HT1080 (cell line): ENCODE measurements at regions not wholly inside any gene's neighbourhood (a gene's known extent, or its start where the extent isn't known, plus 50 kb on each side); places are given as distances from the start of the nearest gene placed in this dataset.
"Not testable (repeated sequence)": the region's sequence is repeated elsewhere in the genome, so short reads cannot be mapped to it uniquely, and the experiment has no call there.

Experiments
- DNase-seq: peaks from one replicate; pipeline ENCODE4 v3.0.0-alpha.2; 2015; ENCODE audit warnings: low read depth

DNA sequence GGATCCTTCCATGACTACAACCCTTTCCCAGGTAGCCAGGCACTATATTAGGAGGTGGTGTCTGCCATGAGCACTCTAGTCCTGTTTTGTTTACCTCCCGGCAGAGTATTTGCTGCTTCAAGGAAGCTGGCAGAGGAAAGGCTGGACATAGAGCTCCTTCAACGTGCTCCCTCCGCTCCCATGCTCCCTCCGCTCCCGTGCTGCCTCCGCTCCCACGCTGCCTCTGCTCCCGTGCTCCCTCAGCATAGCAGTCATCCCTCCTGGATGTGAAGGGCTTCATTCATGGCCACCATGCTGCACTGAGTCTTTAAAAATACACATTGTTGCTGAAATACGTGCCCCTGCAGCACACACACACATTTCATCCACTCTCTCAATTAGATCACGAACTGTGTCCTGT is 181.9 kb upstream of the MYT1L start:
- no peak for DNase-seq

GRCh38 chr2:2507417-2507997 is 176.4 kb upstream of the MYT1L start:
- no peak for DNase-seq

DNA sequence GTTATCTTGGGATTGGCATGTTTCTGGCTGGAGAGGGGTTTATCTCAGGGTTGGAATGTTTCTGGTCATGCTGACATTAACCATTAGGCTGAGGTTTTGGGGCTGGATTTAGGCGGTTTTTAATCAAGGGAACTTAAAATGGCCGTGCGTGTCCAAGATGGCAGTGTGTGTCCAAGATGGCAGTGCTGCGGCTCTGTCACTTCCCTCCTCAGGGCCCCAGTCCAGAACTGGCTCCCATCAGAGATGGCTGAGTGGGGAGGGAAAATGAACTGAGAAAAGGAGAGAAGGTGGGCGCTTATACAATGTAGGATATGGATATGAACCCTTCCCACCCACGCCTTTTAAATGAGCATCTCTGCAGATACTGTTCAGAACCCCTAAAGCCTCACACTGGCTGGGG is 175.5 kb upstream of the MYT1L start:
- DNase-seq: no peak

DNA sequence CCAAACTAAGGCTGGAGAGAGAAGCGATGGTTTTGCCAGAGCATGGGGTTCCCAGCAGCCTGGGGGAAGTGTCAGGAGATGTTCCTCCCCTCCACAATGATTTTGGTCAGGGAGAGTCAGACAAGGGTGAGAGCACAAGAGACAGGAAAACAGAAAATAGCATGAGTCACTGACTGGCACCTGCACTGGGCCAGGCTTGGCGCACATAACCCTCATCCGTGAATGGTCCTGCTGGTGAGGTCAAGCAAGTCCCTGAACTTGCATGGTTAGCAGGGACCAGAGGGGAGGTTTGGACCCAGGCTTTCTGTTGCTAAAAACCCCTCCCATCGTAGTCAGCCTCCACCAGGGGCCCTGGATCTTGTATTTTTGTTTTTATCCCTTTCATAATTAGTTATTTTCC is 174.5 kb upstream of the MYT1L start:
- no peak for DNase-seq

GRCh38 chr2:2503864-2504418 is 172.9 kb upstream of the MYT1L start:
- DNase-seq: no peak

GRCh38 chr2:2502201-2502549 is 171.1 kb upstream of the MYT1L start:
- no peak for DNase-seq

DNA sequence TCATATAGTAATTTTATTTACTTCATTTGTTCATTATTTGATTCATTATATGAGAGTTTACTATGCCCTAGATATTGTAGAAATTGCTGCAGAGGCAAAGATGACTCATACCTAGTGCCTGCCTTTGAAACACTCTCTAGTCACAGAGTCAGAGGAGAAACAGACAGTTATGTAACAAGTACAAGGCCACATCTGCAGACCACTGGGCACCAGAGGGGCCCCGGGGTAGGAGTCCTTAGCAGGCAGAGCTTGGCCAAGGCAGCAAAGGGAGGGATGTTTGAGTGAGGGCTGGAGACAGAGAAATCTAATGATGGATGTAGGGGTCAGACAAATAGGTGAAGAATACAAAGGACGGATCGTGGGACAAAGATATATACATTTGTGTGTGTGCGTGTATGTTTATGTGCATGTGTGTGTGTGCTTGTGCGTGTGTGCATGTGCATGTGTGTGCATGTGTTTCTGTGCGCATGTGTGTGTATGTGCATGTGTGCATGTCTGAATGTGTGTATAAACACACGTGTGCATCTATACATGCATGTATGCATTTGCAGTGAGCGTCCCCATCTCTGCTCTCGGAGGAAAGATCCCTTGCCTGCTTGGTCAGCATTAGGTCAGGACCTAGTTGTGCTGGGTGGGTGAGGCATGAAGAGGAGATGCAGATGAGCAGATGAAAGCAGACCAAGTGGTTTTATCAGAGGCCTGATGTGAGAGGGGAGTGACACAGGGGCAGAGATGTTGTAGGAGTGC is 170.6 kb upstream of the MYT1L start:
- DNase-seq: no peak

GRCh38 chr2:2495606-2496005 is 164.5 kb upstream of the MYT1L start:
- DNase-seq: no peak

GRCh38 chr2:2493496-2493895 is 162.4 kb upstream of the MYT1L start:
- no peak for DNase-seq

DNA sequence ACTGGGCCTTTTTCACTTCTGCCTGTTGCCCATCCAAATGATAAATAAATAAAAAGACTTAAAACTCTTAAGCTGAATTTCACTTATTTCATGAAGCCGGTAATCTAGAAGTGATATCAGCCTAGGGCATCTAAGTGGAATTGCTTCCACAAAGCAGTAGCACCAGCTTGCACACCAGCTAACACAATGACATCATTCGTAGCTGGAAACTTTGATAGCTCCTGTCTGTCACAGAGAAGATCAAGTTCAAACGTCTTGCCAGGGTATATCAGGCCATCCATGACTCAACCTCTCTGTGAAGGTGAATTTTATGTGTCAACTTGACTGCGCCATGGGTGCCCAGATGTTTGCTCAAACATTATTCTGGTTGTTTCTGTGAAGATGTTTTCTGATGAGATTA is 161.7 kb upstream of the MYT1L start:
- DNase-seq: no peak

DNA sequence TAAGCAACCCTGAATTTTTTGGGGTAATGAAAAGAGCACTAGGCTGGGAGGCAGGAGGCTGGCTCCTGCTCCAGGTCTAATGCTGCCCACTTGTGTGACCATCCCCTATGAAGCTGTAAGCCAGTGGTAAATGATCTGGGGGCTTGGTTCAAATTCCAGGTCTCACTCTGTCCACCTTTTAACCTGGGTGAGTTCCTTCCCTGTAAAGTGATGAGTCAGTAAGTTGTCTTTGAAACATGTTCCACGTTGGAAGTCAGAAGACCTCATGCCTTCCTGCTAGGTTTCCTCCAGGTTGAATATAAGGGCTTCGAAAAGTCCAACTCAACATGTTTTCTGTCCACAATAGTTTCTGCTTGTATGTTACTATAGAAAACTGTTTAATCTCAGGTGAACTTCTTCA is 160.9 kb upstream of the MYT1L start:
- no peak for DNase-seq

DNA sequence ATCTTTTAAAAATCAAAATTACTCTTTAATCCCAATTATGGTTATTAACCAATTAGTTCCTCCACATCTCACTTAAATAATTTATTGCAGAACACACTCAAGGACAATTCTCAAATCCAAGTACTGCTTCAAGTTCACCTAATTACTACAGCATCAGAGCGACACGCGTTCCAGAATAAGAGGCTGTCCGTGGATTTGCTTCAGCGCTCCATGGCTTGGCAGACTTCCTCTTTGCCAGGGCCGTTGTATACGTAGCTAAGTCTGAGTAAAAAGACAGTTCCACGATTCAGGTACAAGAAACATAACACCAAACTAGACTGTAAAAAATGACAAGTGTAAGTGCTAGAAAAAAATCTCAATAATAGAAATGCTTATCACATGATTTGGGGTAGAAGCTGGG is 153.2 kb upstream of the MYT1L start:
- no peak for DNase-seq

DNA sequence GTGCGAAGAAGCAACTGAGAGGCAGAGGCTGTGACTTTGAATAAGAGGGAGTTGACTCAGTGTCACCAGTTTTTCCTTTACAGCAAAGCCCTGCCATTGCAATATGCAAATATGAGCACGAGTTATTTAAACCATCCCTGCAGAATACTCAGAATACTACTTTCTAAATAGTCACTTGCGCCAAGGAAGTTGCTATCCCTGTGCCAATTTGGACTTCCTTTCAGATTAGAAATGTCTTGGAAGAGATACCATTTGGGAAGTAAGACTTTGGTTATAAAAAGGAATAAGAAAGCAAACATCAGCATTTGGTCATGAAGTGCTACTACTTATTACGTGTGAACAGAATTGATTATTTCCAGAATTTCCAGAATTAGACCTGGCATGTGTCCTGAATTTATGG is 151.8 kb upstream of the MYT1L start:
- no peak for DNase-seq

- DNase-seq: no peak
Measured at GRCh38 chr2:2472881-2473280, 141.8 kb upstream of the MYT1L start.

GRCh38 chr2:2472044-2472443 is 141.0 kb upstream of the MYT1L start:
- DNase-seq: no peak

- no peak for DNase-seq
Measured at GRCh38 chr2:2466534-2466933, 135.5 kb upstream of the MYT1L start.

- no peak for DNase-seq
Measured at GRCh38 chr2:2464643-2465042, 133.6 kb upstream of the MYT1L start.

GRCh38 chr2:2464094-2464493 is 133.0 kb upstream of the MYT1L start:
- DNase-seq: no peak

GRCh38 chr2:2456721-2457120 is 125.6 kb upstream of the MYT1L start:
- no peak for DNase-seq

DNA sequence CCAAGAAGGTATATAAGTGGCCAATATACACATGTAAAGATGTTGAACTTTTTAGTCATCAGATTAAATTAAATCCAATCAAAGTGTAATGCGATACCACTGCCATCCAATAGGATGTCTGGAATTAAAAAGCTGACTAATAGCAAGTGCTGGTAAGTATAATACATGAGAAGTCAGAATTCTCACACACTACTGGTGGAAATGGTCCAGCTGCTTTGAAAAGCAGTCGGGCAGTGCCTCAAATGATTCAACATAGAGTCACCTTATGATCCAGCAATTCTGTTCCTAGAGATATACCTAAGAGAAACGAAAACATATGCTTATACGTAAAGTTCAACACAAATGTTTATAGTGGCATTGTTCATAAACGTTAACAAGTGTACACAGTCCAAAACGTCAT is 124.1 kb upstream of the MYT1L start:
- DNase-seq: no peak

DNA sequence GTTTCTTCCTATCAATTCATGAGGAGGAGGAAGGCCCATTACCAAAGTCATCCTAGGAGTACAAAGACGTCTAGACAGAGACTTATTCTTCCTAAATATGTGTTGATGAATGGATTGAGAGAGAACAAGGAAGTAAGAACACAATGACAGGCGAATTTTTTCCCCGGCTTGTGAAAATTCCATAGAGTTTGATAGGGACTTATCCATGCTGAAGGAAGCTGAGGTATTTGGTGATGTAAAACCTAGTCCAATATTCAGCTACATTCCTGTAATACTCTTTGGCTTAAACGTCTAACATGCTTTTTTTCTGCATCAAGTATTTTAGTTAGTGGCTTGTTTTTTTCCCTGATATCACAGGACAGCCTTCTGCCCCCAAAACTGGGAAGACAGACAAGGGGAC is 121.9 kb upstream of the MYT1L start:
- DNase-seq: no peak

DNA sequence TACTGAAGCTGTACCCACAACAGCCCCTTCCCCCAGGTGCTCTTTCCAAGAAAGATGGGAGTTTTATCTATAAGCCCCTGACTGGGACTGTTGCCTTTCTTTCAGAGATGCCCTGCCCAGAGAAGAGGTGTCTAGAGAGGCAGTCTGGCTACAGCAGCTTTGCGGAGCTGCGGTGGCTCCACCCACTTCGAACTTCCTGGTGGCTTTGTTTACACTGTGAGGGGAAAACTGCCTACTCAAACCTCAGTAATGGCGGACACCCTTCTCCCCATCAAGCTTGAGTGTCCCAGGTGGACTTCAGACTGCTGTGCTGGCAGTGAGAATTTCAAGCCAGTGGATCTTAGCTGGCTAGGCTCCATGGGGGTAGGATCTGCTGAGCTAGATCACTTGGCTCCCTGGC is 120.2 kb upstream of the MYT1L start:
- DNase-seq: not testable (repeated sequence)

DNA sequence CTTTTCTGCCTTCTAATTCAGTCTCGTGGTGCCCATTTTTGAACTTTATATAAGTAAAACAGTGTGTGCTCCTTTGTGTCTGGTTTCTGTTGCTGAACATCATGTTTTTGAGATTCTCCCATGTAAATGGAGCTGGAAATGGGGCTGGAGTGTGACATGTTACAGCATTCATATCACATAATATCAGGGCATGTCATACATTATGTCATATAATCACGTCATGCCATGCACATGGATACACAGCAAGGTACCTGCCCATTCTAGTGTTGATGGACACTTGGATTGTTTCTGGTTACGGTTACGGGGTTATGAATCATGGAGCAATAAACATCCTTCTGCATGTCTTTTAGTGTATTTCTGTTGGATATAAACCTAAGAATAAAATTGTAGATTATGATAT is 117.1 kb upstream of the MYT1L start:
- DNase-seq: no peak
